ENCODE measurements at regions not wholly inside any gene's neighbourhood (a gene's known extent, or its start where the extent isn't known, plus 50 kb on each side); places are given as distances from the start of the nearest gene placed in this dataset.
"Not testable (repeated sequence)": the region's sequence is repeated elsewhere in the genome, so short reads cannot be mapped to it uniquely, and the experiment has no call there.

DNA sequence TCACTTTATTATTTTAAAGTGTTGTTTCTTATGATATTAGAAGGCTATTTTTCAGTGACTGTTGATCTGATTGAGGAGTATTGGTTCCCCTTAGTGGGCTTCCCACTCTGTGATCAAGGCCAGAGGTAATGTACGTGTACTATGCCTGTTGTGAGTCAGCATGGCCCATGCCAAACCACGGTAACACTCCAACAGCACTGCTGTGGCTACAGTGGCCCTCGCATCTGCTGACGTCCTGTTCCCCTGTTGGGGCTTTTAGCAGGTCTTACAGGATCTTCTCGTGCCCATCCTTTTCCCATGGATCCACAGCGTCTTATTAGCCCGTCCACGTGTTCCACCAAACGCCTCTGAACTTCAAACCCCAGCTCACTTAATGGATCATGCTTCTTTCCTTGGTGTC, 964.6 kb upstream of the CELF2 start:
- ATAC-seq = no peak
- intact Hi-C loops (cut with DNase I) = no loop called here
- Histone ChIP-seq H3K27ac (no peak overlapping the region), H3K9me3 (no peaks in the 10 kb centered on the region), H3K4me3 (no peak overlapping the region), H3K36me3 (no peaks in the 10 kb centered on the region), H3K27me3 (no peaks in the 10 kb centered on the region), H3K4me1 (no peaks in the 10 kb centered on the region)
- DNase-seq = no peak
- TF ChIP-seq, protein P1, sequence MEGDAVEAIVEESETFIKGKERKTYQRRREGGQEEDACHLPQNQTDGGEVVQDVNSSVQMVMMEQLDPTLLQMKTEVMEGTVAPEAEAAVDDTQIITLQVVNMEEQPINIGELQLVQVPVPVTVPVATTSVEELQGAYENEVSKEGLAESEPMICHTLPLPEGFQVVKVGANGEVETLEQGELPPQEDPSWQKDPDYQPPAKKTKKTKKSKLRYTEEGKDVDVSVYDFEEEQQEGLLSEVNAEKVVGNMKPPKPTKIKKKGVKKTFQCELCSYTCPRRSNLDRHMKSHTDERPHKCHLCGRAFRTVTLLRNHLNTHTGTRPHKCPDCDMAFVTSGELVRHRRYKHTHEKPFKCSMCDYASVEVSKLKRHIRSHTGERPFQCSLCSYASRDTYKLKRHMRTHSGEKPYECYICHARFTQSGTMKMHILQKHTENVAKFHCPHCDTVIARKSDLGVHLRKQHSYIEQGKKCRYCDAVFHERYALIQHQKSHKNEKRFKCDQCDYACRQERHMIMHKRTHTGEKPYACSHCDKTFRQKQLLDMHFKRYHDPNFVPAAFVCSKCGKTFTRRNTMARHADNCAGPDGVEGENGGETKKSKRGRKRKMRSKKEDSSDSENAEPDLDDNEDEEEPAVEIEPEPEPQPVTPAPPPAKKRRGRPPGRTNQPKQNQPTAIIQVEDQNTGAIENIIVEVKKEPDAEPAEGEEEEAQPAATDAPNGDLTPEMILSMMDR (IDR thresholded peaks at IDR 0.05) = no peak

DNA sequence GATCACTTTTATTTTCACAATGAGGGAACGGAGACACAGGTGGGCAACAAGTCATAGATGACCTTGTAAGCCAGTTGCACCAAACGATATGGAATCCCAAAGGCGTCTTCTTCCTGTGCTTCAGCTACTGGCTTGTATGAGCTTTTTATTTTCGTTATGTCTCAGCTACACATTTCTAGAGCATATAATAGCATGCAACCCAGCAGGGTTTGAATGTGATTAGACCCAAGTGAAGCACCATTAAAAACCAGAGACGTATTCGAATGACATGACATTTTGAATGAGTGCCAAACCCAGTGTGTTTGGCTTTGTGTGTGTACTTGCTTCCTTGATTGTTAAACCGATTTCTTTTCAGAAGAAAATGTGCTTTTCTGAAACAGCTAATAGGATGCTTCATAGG, 963.2 kb upstream of the CELF2 start:
- no peak for ATAC-seq
- H3K27ac ChIP-seq = no peak overlapping the region
- intact Hi-C loops (cut with DNase I) = no loop called here

DNA sequence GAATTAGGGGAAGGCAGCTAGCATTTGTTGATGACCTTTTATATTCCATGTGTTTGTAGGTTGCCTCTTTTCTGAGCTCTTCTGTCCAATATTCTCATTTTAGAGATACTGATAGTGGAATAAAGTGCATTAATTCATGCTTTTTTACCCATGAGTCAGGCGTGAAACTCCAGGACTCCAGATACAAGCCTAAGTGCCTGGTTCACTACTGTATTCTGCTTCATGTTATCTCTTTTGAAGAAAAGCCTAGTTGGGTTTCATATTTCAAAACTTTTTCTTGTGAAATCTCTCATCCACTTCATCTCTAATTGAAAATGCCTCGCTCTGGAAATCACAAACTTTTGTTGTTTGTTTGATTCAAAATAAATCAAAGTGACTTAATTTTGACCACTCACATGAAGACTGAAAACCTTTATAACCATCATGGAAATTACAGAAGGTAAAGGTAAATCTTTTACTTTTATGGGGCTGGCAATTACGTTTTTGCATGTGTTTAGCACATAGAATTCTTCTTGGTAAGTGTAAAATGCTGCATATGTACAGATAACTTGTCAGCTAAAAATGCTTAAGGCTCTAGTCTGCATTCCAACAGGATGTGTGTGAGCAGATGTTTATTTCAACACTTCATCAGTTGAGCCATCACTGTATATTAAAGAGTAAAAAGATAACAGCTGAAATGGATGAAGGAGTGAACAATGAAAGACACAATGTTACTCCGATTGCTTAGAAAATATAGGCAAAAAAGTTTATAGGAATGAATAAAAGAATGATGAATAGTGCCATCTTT, 961.8 kb upstream of the CELF2 start:
- no peak for ATAC-seq
- Histone ChIP-seq H3K9me3 (no peaks in the 10 kb centered on the region), H3K4me3 (no peak overlapping the region), H3K27me3 (no peaks in the 10 kb centered on the region), H3K27ac (no peak overlapping the region), H3K4me1 (no peaks in the 10 kb centered on the region), H3K36me3 (no peaks in the 10 kb centered on the region)
- TF ChIP-seq, protein P1 (IDR thresholded peaks at IDR 0.05) = no peak
- intact Hi-C loops (cut with DNase I) = no loop called here
- DNase-seq = no peak

More for the DNA sequence above, 963.2 kb upstream of the CELF2 start:
- DNase-seq = no peak
- H3K4me3 ChIP-seq = no peak overlapping the region
- no peaks in the 10 kb centered on the region for H3K9me3 ChIP-seq
- no peaks in the 10 kb centered on the region for H3K27me3 ChIP-seq
- H3K4me1 ChIP-seq = no peaks in the 10 kb centered on the region
- TF ChIP-seq, protein P1 (IDR thresholded peaks at IDR 0.05) = no peak
- no peaks in the 10 kb centered on the region for H3K36me3 ChIP-seq

DNA sequence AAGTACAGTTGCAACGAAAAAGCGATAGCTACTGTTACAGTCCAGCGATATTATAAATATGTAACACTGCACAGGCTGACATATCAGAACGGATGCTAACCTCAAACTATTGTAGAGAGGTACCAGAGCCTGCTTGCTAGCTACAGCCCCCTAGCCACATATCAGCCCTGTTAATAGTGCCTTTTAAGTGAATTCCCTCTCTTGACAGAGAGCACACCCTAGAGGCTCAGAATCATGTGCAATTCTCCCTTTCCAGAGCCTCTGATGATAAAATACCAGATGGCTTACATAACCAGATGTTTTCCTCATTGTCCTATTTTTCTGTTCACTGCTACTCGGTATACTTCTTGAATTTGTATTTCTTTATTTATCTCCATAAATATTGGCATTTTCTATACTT, 960.7 kb upstream of the CELF2 start:
- TF ChIP-seq, protein P1 (IDR thresholded peaks at IDR 0.05) = no peak
- DNase-seq = peak in 2 of 4 donors; percentile 42 to 60
- Histone ChIP-seq H3K9me3 (no peaks in the 10 kb centered on the region), H3K36me3 (no peaks in the 10 kb centered on the region), H3K4me3 (no peak overlapping the region), H3K27me3 (no peaks in the 10 kb centered on the region), H3K27ac (no peak overlapping the region), H3K4me1 (no peaks in the 10 kb centered on the region)
- peak; percentile 34 for ATAC-seq
- intact Hi-C loops (cut with DNase I) = no loop called here

DNA sequence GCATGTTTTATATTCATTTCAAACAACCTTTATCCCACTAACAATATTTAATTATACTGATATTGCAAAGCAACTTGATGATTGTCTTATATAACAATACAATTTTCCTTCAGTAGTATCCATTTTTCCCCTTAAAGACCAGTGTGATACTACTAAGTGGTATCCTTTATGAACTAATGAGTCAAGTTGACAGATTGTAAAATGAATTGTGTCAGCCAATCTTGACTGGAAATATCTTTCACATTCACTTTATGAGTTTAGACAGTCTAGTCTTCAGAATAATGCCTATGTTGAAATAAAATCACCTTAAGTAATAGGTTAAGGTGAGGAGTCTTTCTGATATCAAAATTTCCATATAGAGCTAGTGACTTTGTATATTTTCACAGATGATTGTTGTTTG, 950.0 kb upstream of the CELF2 start:
- intact Hi-C loops (cut with DNase I) = no loop called here
- Histone ChIP-seq H3K27ac (no peak overlapping the region), H3K27me3 (no peaks in the 10 kb centered on the region), H3K36me3 (no peaks in the 10 kb centered on the region), H3K4me1 (no peaks in the 10 kb centered on the region), H3K4me3 (no peak overlapping the region), H3K9me3 (peaks cover 0 to 7% of the 10 kb centered on the region in 2 donors)
- TF ChIP-seq, protein P1 (IDR thresholded peaks at IDR 0.05) = no peak
- DNase-seq (no peak), ATAC-seq (no peak)

DNA sequence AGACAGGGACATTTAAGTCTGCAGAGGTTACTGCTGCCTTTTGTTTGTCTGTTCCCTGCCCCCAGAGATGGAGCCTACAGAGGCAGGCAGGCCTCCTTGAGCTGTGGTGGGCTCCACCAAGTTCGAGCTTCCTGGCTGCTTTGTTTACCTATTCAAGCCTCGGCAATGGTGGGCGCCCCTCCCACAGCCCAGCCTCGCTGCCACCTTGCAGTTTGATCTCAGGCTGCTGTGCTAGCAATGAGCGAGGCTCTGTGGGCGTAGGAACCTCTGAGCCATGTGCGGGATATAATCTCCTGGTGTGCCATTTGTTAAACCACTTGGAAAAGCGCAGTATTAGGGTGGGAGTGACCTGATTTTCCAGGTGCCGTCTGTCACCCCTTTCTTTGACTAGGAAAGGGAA, 942.8 kb upstream of the CELF2 start:
- H3K9me3 ChIP-seq; H3K27ac ChIP-seq; ATAC-seq; DNase-seq; H3K27me3 ChIP-seq; H3K36me3 ChIP-seq; H3K4me3 ChIP-seq; intact Hi-C loops (cut with DNase I); H3K4me1 ChIP-seq: not testable (repeated sequence)
